DND-41 (cell line): ENCODE measurements at regions not wholly inside any gene's neighbourhood (a gene's known extent, or its start where the extent isn't known, plus 50 kb on each side); places are given as distances from the start of the nearest gene placed in this dataset.

Experiments
- ATAC-seq: fragments of 200-7000 bp; cut with Tn5 transposase; 3 replicates; pipeline ENCODE4 v1.9.1; 2021; ENCODE audit warnings: low read depth; ENCODE audit not compliant: insufficient read depth
- DNase-seq: peaks from one replicate; pipeline ENCODE4 v3.0.0-alpha.2; 2020
- H2AFZ ChIP-seq: 2 replicates; pipeline ENCODE4 v1.6.0; 2012; ENCODE audit warnings: low read depth, low read length
- H3K27ac ChIP-seq: 2 replicates; pipeline ENCODE4 v1.5.1; 2012; ENCODE audit warnings: low read length, inconsistent platforms
- H3K27me3 ChIP-seq: fragments of 200-600 bp; sonication (generic); 2 replicates; pipeline ENCODE4 v1.6.0; 2012; ENCODE audit warnings: low read length, mild to moderate bottlenecking, inconsistent platforms; ENCODE audit not compliant: insufficient read depth, poor library complexity
- H3K36me3 ChIP-seq: 2 replicates; pipeline ENCODE4 v1.5.1; 2012; ENCODE audit warnings: low read length, inconsistent platforms; ENCODE audit not compliant: insufficient read depth
- H3K4me1 ChIP-seq: 2 replicates; pipeline ENCODE4 v1.5.1; 2012; ENCODE audit warnings: mild to moderate bottlenecking, low read length; ENCODE audit not compliant: insufficient read depth
- H3K4me2 ChIP-seq: 2 replicates; pipeline ENCODE4 v1.6.0; 2012; ENCODE audit warnings: mild to moderate bottlenecking, moderate library complexity, low read length, inconsistent platforms; ENCODE audit not compliant: insufficient read depth
- H3K4me3 ChIP-seq, 2 experiments: fragments of 200-600 bp in 1 of 2; shearing (Covaris generic) in 1 of 2; 2 replicates each; pipeline ENCODE4 v1.5.1; 2012 to 2016; ENCODE audit warnings: inconsistent platforms in 2 of 2, low read length in 2 of 2, mild to moderate bottlenecking in 2 of 2, low read depth in 1 of 2, moderate library complexity in 1 of 2
- H3K79me2 ChIP-seq: 2 replicates; pipeline ENCODE4 v1.6.0; 2012; ENCODE audit warnings: low read length, inconsistent platforms; ENCODE audit not compliant: insufficient read depth
- H3K9ac ChIP-seq: 2 replicates; pipeline ENCODE4 v1.6.0; 2012; ENCODE audit warnings: low read depth, mild to moderate bottlenecking, inconsistent platforms, low read length, moderate library complexity
- H3K9me3 ChIP-seq: 2 replicates; pipeline ENCODE4 v1.5.1; 2012; ENCODE audit warnings: low read length, moderate library complexity, mild to moderate bottlenecking, inconsistent platforms; ENCODE audit not compliant: insufficient read depth, severe bottlenecking
- H4K20me1 ChIP-seq: 2 replicates; pipeline ENCODE4 v1.6.0; 2012; ENCODE audit warnings: low read length; ENCODE audit not compliant: insufficient read depth
- CTCF ChIP-seq: IDR thresholded peaks from 2 replicates; pipeline ENCODE4 v1.5.1; 2012; ENCODE audit warnings: borderline replicate concordance, low read length, moderate library complexity, mild to moderate bottlenecking; ENCODE audit not compliant: poor library complexity, severe bottlenecking; ENCODE audit errors: extremely low read depth
- EZH2 ChIP-seq: IDR thresholded peaks from 3 replicates; pipeline ENCODE4 v1.6.1; 2012; ENCODE audit warnings: borderline replicate concordance, low read depth, mild to moderate bottlenecking, moderate library complexity, low read length, inconsistent platforms; ENCODE audit not compliant: severe bottlenecking

- no peaks in the 10 kb centered on the region for H3K27me3 ChIP-seq
- H3K9me3 ChIP-seq: no peaks in the 10 kb centered on the region
- H2AFZ ChIP-seq: no peak overlapping the region
- H3K4me1 ChIP-seq: no peaks in the 10 kb centered on the region
- no peaks in the 10 kb centered on the region for H3K36me3 ChIP-seq
- H3K4me3 ChIP-seq: no peak overlapping the region
- no peaks in the 10 kb centered on the region for H3K79me2 ChIP-seq
- no peak for TF ChIP-seq EZH2
- H3K4me2 ChIP-seq: no peak overlapping the region
- H3K9ac ChIP-seq: no peak overlapping the region
- H4K20me1 ChIP-seq: no peaks in the 10 kb centered on the region
- DNase-seq (no peak), ATAC-seq (no peak)
- no peak overlapping the region for H3K27ac ChIP-seq
Measured at GRCh38 chr1:186572509-186572908, 107.7 kb downstream of the PTGS2 start.

GRCh38 chr1:186571771-186572170 is 108.5 kb downstream of the PTGS2 start:
- no peak overlapping the region for H3K4me2 ChIP-seq
- no peaks in the 10 kb centered on the region for H3K27me3 ChIP-seq
- no peak for DNase-seq
- no peaks in the 10 kb centered on the region for H4K20me1 ChIP-seq
- H3K9me3 ChIP-seq: no peaks in the 10 kb centered on the region
- H2AFZ ChIP-seq: no peak overlapping the region
- no peak overlapping the region for H3K4me3 ChIP-seq
- H3K4me1 ChIP-seq: no peaks in the 10 kb centered on the region
- H3K27ac ChIP-seq: no peak overlapping the region
- no peaks in the 10 kb centered on the region for H3K79me2 ChIP-seq
- no peak for TF ChIP-seq CTCF
- no peak for TF ChIP-seq EZH2
- no peaks in the 10 kb centered on the region for H3K36me3 ChIP-seq
- no peak overlapping the region for H3K9ac ChIP-seq
- ATAC-seq: no peak

- Histone ChIP-seq H3K4me2 (no peak overlapping the region), H3K27me3 (no peaks in the 10 kb centered on the region), H3K9ac (no peak overlapping the region), H3K4me3 (no peak overlapping the region), H3K9me3 (no peaks in the 10 kb centered on the region), H4K20me1 (no peaks in the 10 kb centered on the region), H3K27ac (no peak overlapping the region), H3K79me2 (no peaks in the 10 kb centered on the region), H2AFZ (no peak overlapping the region), H3K4me1 (no peaks in the 10 kb centered on the region), H3K36me3 (no peaks in the 10 kb centered on the region)
- TF ChIP-seq EZH2 (no peak), CTCF (no peak)
- DNase-seq: no peak
- no peak for ATAC-seq
Measured at GRCh38 chr1:186569856-186570255, 108.9 kb upstream of the PDC start.

GRCh38 chr1:186568221-186568620 is 107.3 kb upstream of the PDC start:
- Histone ChIP-seq H3K9me3 (no peaks in the 10 kb centered on the region), H3K4me2 (no peak overlapping the region), H3K4me1 (no peaks in the 10 kb centered on the region), H3K36me3 (no peaks in the 10 kb centered on the region), H3K27ac (no peak overlapping the region), H3K27me3 (no peaks in the 10 kb centered on the region), H3K4me3 (no peak overlapping the region), H2AFZ (no peak overlapping the region), H3K9ac (no peak overlapping the region), H4K20me1 (no peaks in the 10 kb centered on the region), H3K79me2 (no peaks in the 10 kb centered on the region)
- TF ChIP-seq CTCF (no peak), EZH2 (no peak)
- ATAC-seq (no peak), DNase-seq (no peak)
